ENCODE measurements at regions not wholly inside any gene's neighbourhood (a gene's known extent, or its start where the extent isn't known, plus 50 kb on each side); places are given as distances from the start of the nearest gene placed in this dataset.

DNA sequence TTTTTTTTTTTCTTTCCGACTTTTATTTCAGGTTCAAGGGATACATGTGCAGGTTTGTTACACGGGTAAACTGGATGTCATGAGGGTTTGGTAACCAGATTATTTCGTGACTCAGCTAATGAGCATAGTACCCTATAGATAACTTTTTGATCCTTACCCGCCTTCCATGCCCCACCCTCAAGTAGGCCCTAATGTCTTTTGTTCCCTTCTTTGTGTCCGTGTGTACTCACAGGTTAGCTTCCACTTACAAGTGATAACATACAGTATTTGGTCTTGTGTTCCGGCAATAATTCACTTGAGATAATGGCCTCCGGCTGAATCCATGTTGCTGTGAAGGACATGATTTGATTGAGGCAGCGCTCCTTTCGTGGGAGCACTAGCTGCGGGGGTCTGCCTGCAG, 402.8 kb upstream of the SGO1 start:
- ATAC-seq (no peak), DNase-seq (ENCODE audit: low spot score) (no peak)
- H3K27me3 Mint-ChIP-seq (ENCODE audit: low read depth) = no peaks in the 10 kb centered on the region; the same call in 1 of the 2 replicates
- H3K4me1 Mint-ChIP-seq = peaks cover 16% of the 10 kb centered on the region
- CTCF ChIA-PET = no interaction called here
- TF ChIP-seq ZBTB21 (CRISPR knock-in tag; IDR thresholded peaks at IDR 0.05; ENCODE audit: borderline replicate concordance) (no peak), FOXK1 (CRISPR knock-in tag; IDR thresholded peaks at IDR 0.05) (no peak), ZNF263 (CRISPR knock-in tag; IDR thresholded peaks at IDR 0.05; ENCODE audit: low read depth) (no peak), E2F1 (CRISPR knock-in tag; IDR thresholded peaks at IDR 0.05) (no peak), GTF2I (CRISPR knock-in tag; conservative IDR thresholded peaks at IDR 0.05) (no peak), ATF3 (CRISPR knock-in tag; conservative IDR thresholded peaks at IDR 0.05) (no peak), TEAD1 (CRISPR knock-in tag; IDR thresholded peaks at IDR 0.05) (no peak), STAT6 (CRISPR knock-in tag; conservative IDR thresholded peaks at IDR 0.05; ENCODE audit: low read depth) (no peak), ZNF138 (CRISPR knock-in tag; conservative IDR thresholded peaks at IDR 0.05) (no peak), ZNF317 (CRISPR knock-in tag; IDR thresholded peaks at IDR 0.05; ENCODE audit: borderline replicate concordance, low read depth) (no peak), ESRRA (CRISPR knock-in tag; IDR thresholded peaks at IDR 0.05; ENCODE audit: borderline replicate concordance) (no peak), ATF1 (CRISPR knock-in tag; IDR thresholded peaks at IDR 0.05) (no peak), TP53 (CRISPR knock-in tag; IDR thresholded peaks at IDR 0.05) (no peak), ZNF416 (CRISPR knock-in tag; IDR thresholded peaks at IDR 0.05) (no peak), ELF4 (CRISPR knock-in tag; IDR thresholded peaks at IDR 0.05; ENCODE audit: low read depth) (no peak)
- TF ChIP-seq, protein P1, sequence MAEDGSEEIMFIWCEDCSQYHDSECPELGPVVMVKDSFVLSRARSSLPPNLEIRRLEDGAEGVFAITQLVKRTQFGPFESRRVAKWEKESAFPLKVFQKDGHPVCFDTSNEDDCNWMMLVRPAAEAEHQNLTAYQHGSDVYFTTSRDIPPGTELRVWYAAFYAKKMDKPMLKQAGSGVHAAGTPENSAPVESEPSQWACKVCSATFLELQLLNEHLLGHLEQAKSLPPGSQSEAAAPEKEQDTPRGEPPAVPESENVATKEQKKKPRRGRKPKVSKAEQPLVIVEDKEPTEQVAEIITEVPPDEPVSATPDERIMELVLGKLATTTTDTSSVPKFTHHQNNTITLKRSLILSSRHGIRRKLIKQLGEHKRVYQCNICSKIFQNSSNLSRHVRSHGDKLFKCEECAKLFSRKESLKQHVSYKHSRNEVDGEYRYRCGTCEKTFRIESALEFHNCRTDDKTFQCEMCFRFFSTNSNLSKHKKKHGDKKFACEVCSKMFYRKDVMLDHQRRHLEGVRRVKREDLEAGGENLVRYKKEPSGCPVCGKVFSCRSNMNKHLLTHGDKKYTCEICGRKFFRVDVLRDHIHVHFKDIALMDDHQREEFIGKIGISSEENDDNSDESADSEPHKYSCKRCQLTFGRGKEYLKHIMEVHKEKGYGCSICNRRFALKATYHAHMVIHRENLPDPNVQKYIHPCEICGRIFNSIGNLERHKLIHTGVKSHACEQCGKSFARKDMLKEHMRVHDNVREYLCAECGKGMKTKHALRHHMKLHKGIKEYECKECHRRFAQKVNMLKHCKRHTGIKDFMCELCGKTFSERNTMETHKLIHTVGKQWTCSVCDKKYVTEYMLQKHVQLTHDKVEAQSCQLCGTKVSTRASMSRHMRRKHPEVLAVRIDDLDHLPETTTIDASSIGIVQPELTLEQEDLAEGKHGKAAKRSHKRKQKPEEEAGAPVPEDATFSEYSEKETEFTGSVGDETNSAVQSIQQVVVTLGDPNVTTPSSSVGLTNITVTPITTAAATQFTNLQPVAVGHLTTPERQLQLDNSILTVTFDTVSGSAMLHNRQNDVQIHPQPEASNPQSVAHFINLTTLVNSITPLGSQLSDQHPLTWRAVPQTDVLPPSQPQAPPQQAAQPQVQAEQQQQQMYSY (CRISPR knock-in tag; IDR thresholded peaks at IDR 0.05) = no peak
- TF ChIP-seq, protein P2, sequence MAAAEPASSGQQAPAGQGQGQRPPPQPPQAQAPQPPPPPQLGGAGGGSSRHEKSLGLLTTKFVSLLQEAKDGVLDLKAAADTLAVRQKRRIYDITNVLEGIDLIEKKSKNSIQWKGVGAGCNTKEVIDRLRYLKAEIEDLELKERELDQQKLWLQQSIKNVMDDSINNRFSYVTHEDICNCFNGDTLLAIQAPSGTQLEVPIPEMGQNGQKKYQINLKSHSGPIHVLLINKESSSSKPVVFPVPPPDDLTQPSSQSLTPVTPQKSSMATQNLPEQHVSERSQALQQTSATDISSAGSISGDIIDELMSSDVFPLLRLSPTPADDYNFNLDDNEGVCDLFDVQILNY (CRISPR knock-in tag; IDR thresholded peaks at IDR 0.05) = no peak
- TF ChIP-seq, protein P3, sequence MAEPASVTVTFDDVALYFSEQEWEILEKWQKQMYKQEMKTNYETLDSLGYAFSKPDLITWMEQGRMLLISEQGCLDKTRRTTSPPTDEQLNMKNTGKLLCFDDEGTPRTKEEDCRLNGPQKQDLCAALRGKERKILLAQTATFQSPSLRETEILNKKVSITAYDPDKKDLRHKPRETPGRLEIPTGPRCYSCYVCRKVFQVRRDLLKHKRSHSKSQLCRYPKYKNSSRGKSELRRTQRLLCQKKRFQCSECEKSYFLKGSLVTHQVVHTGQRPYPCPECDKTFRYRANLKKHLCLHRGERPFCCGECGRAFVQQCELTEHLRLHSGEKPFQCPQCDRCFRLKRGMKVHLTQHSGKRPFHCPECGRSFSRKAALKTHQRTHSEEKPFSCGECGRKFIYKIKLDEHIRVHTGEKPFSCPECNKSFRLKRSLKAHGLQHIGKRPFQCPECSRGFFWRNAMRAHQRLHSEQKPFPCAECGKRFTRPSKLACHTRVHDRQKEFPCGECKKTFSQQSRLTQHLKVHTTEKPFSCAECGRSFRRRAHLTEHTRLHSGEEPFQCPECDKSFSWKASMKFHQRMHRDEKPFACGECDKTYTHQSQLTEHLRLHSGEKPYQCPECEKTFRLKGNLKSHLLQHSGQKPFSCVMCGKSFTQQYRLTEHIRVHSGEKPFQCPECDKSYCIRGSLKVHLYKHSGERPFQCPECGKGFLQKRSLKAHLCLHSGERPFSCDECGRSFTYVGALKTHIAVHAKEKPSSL (CRISPR knock-in tag; conservative IDR thresholded peaks at IDR 0.05) = no peak
- TF ChIP-seq, protein P4, sequence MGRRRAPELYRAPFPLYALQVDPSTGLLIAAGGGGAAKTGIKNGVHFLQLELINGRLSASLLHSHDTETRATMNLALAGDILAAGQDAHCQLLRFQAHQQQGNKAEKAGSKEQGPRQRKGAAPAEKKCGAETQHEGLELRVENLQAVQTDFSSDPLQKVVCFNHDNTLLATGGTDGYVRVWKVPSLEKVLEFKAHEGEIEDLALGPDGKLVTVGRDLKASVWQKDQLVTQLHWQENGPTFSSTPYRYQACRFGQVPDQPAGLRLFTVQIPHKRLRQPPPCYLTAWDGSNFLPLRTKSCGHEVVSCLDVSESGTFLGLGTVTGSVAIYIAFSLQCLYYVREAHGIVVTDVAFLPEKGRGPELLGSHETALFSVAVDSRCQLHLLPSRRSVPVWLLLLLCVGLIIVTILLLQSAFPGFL (CRISPR knock-in tag; IDR thresholded peaks at IDR 0.05; ENCODE audit: borderline replicate concordance) = no peak
- TF ChIP-seq, protein P5, sequence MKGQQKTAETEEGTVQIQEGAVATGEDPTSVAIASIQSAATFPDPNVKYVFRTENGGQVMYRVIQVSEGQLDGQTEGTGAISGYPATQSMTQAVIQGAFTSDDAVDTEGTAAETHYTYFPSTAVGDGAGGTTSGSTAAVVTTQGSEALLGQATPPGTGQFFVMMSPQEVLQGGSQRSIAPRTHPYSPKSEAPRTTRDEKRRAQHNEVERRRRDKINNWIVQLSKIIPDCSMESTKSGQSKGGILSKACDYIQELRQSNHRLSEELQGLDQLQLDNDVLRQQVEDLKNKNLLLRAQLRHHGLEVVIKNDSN (CRISPR knock-in tag; IDR thresholded peaks at IDR 0.05) = no peak
- peaks cover 21% of the 10 kb centered on the region for H3K9me3 Mint-ChIP-seq
- H3K27ac Mint-ChIP-seq = no peak overlapping the region
- POLR2A ChIA-PET = interaction anchor here (0.7 kb wide), 1 partner anchor 262 kb away, joined by 3 read pairs; no protein-coding TSS in a partner anchor
- H3K4me3 Mint-ChIP-seq = no peak overlapping the region
- H3K36me3 Mint-ChIP-seq = no peaks in the 10 kb centered on the region
